HK-2 (cell line): ENCODE measurements at regions not wholly inside any gene's neighbourhood (a gene's known extent, or its start where the extent isn't known, plus 50 kb on each side); places are given as distances from the start of the nearest gene placed in this dataset.
"Not testable (repeated sequence)": the region's sequence is repeated elsewhere in the genome, so short reads cannot be mapped to it uniquely, and the experiment has no call there.

Experiments used
- DNase-seq: peaks from one replicate; pipeline ENCODE4 v3.0.0-alpha.2; 2018; ENCODE audit not compliant: unreplicated experiment

DNA sequence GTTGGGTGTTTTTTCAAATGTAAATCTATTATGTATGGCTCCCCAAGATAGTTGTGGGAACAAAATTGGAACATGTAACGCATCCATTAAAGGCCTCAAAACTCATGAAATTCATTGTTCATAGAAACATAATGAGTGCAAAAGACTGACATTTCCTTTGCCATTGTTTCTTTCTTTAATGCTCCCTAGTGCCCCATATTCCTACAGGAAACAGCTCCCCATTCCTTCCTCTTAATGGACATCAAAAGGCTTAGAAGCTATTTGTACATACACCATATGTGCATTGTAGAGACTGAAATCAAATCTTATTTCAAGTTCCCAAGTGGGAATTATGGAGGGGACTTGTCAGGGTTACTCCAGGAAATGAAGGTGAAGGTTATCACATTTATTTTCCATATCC lies 139.1 kb downstream of the AHR start:
- DNase-seq, result no peak

DNA sequence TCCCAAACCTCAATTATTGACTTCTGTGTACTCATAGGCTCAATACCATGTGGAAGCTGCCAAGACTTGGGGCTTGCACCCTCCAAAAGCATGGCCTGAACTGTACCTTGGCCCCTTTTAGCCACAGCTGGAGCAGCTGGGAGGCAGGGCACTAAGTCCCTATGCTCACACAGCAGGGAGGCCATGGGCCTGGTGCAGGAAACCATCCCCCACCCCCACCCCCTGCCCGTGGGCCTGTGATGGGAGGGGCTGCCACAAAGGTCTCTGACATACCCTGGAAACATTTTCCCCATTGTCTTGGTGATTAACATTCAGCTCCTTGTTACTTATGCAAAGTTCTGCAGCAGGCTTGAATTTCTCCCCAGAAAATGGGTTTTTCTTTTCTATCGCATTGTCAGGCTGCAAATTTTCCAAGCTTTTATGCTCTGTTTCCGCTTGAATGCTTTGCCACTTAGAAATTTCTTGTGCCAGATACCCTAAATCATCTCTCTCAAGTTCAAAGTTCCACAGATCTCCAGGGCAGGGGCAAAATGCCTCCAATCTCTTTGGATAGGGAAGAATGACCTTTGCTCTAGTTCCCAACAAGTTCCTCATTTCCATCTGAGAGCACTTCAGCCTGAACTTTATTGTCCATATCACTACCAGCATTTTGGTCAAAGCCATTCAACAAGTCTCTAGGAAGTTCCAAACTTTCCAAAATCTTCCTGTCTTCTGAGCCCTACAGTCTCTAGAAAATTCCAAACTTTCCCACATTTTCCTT lies 141.8 kb downstream of the AHR start:
- not testable (repeated sequence) for DNase-seq

DNA sequence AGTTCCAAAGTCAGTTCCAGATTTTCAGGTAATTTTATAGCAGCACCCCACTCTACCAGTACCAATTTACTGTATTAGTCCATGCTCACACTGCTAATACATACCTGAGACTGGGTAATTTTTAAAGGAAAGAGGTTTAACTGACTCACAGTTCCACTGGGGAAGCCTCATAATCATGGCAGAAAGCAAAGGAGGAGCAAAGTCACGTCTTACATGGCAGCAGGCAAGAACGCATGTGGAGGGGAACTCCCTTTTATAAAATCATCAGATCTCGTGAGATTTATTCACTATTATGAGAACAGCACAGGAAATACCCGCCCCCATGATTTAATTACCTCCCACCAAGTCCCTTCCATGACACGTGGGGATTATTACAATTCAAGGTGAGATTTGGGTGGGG lies 142.4 kb downstream of the AHR start:
- DNase-seq, result no peak

DNA sequence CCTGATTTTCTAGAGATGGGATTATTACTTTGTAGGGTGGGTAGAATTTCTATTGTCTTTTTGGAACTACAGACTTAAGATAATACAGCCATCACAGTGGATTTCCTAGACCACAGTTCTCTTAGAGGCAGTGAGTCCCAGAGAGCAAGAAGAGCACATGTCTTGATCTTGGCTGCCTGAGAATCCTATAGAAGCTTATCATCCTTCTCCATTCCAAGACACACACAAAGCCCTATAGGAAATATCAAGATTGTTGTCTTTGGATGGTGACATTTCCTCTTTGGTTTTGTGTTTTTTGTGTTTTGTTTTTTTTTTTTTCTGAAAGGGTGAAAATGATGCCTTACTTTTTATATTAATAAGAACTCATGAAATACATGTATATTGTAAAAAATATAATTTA lies 143.1 kb downstream of the AHR start:
- no peak for DNase-seq

DNA sequence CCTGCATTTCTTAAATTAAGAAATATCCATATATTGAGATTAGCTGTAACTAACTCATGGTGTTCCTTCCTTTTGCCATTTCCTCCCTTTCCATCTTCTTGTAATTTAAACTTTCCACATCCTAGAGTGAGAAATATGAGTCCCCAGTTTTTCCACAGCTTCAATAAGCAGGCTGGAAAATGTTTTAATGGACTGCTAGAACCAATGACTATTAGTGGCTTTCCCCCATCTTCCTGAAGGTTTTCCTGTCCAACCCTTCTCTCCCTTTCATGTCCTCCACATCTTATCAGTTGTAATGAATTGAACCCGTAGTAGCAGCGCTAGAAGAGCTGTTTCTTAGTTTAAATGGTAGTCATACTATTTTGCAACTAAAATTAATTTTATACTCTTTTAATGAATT lies 145.7 kb downstream of the AHR start:
- no peak for DNase-seq

DNA sequence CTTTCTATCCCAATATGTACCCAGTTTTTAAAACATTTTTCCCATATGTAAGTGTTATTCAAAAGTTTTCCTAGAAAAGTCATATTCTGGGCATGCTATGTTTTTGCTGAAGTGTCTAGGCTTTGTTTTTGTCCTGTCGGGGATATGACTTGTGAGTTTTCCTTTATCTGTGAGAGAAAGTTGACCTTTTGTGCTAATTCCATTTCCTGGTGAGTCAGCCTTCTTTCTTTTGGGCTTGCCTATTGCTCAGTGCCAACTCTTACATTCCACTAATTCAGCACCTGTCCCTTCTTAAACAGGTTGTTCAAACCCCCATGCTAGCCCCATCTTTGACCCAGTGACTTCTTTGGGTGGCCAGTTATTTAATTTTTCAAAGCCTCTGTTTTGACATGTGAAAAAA lies 146.2 kb downstream of the AHR start:
- no peak for DNase-seq

DNA sequence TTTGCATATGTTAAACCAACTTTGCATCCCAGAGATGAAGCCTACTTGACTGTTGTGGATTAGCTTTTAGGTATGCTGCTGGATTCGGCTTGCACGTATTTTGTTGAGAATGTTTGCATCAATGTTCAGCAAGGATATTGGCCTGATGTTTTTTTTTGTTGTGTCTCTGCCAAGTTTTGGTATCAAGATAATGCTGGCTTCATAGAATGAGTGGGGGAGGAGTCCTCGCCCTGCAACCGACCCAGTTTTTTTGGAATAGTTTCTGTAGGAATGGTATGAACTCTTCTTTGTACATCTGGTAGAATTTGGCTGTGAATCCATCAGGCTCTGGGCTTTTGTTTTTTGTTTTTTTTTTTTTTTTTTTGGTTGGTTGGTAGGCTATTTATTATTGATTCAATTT lies 147.9 kb downstream of the AHR start:
- no peak for DNase-seq

DNA sequence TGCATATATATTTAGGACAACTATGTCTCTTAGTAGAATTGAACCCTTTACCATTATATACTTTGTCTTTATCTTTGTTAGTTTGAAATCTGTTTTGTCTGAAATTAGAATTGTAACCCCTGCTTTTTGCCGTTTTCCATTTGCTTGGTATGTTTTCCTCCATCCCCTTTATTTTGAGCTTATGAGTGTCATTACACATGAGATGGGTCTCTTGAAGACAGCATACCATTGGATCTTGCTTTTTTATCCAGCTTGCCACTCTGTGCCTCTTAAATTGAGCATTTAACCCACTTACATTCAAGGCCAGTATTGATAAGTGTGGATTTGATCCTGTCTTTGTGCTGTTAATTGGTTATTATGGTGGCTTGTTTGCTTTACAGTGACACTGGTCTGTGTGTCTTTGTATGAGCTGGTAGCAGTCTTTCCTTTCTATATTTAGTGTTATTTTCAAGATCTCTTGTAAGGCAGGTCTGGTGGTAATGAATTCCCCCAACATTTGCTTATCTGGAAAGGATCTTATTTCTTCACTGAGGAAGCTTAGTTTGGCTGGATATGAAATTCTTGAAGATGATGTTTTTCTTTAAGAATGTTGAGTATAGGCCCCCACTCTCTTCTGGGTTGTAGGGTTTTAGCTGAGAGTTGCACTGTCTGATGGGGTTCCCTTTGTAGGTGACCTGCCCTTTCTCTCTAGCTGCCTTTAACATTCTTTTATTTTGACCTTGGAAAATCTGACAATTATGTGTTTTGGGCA lies 149.5 kb downstream of the AHR start:
- DNase-seq, result no peak

DNA sequence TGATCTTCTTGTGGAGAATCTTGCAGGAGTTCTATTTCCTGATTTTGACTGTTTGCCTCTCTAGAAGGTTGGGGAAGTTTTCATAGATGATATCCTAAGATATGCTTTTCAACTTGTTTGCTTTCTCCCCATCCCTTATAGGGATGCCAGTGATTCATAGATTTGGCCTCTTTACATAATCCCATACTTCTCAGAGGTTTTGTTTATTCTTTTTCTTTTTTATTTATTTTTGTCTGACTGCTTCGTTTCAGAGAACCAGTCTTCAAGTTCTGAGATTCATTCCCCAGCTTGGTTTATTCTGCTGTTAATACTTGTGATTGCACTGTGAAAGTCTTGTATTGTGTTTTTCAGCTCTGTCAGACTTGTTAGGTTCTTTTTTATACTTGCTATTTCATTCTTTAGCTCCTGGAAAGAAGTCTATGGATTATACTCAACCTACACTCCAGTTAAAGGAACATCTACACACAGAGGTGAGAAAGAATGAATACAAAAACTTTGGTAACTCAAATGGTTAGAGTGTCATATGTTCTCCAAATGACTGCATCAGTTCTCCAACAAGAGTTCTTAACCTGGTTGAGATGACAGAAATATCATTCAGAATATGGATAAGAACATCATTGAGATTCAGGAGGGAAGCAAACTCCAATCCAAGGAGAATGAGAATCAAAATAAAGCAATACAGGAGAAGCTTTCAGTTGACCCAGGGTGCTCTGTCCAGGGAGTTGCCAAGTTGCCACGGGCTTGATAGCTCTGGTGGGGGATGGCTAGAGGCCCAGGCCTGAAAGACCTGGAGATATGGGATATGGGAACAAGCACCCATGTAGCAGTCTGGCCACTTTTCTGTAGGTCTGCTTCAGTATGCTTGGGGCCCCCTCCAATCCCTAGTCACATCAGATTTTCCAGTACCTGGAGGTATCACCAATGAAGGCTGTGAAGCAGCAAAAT lies 150.3 kb downstream of the AHR start:
- DNase-seq, result no peak

DNA sequence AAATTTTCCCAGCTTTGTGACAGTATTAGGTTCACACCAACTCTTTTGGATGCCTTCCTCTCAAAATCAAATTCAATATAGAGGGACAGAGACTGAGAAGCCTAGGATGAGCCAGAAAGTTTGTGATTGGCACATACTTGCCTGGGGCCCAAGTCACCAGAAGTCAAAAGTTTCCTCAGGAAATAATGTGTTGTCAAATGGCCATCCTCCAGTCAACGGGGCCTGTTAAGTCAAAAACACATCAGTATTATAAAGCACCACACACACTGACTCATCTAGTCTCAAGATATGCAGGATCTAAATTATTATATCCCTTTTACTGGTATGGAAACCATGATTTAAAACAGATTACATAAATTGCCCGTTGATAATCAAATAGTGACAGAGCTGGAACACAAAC lies 158.1 kb downstream of the AHR start:
- DNase-seq, result no peak

DNA sequence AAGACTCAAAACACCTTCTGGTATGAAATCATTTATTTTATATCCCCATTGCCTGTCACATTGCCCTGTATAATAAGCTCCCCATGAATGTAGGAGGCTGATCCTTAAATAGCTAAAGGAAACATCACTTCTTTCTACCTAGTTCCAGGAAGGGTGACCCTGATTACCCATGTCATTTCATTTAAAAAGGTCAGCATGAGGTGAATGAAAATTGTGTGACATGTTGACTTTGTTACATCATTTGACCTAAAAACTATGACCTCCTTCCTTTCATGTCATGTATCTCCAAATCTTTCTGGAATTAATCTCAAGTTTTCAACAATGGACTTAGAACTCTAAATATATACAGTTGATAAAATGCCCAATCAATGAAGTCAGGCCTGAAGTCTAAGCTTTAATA lies 161.5 kb downstream of the AHR start:
- DNase-seq, result no peak

DNA sequence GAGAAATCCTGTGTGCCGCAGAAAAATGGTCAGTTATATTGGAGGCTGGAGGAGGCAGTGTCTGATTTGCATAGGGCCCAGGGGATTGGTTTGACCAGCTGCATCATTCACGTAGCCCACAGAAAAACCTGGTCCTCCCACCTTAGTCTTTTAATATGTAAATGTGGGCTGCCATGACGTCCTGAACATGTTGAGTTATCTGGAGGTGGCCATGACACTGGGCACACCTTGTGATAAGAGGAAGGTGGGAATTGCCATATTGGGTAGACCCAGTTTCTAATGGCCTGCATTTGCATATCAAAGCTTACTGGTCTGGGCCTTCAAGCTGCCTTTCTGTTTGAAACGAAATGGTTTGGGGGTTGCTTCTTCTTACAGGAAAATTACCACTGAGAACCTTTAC lies 162.2 kb downstream of the AHR start:
- DNase-seq, result no peak

DNA sequence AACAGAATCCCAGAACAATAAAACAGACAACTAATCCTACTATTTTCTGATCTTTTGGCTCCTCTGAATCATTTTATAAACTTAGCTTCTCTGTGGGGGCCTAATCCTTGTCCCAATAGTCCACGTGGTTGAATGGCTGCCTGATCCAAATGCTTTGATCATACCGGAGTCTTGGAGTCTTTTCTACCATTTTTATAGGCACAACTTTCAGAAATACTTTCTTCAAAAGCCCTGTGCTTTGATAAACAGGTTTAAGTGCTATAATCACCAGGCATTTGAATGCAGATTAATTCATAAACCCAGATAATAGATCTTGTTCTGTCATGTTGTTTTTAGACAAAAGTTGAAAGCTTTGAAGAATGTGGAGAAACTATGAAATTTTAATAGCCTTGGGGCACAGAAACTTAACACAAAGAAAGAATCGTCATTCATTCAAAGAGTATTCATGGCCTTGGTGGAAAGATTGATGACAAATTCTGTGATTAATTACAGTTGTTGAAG lies 163.7 kb downstream of the AHR start:
- DNase-seq, result no peak

DNA sequence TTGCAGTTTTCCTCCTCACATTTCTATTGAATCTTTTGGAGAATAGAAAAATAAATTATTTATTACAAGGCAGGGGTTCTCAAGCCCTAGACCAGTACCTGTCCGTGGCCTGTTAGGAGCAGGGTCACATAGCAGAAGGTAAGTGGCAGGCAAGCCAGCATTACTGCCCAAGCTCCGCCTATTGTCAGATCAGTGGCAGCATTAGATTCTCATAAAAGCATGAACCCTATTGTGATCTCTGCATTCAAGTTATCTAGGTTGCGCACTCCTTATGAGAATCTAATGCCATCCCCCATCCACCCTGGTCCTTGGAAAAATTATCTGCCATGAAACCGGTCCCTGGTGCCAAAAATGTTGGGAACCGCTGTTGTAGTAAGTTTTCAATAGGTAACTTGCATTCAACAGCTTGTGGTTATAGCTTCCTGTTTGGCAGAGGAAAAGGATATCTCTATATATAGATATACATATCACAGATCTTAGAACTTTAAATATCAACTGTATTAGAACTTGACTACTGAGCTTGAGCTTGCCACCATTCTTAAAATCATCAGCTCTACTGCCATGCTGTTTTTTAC lies 165.1 kb downstream of the AHR start:
- DNase-seq, result no peak

DNA sequence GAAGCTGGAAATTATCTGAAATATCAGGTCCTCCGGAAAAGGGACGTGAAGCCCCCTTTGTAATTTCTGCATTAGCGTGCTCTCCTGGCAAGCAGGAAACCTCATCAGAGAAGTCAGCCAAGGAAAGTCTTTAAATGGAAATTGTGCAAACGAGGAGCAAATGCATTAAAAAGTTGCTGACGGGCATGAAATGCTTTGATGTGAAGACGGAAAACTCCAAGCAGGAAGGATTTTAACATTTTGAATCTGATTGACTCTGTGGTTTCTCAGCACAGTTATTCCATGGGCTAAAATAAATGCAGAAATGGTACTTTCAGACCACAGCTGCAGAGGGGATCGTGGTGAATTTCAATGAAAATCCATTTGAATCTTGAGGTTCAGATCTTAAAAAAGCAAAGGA lies 167.8 kb downstream of the AHR start:
- no peak for DNase-seq

DNA sequence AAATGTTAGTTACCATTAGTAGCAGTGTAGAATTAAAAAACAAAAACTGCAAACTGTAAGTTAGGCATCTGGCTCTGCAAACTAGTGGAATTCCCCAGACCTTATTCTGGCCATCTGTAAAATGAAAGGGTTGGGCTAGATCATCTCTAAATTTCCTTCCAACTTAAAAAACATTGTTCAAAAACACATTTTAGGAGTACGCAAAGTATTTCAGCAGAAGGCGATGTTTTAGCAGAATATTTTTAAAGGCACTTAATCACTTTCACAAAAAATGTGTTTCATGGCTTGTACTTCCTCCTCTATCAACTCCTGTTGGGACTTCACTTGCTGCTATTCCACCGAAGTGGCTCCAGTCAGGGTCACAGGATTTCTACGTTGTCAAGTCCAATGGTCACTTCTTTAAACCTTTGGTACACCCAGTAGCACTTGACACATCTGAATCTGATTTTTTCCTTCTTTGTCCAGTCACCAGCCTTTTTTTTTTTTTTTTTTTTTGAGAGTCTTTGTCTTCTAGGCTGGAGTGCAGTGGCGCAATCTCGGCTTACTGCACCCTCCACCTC lies 169.0 kb downstream of the AHR start:
- DNase-seq, result no peak

DNA sequence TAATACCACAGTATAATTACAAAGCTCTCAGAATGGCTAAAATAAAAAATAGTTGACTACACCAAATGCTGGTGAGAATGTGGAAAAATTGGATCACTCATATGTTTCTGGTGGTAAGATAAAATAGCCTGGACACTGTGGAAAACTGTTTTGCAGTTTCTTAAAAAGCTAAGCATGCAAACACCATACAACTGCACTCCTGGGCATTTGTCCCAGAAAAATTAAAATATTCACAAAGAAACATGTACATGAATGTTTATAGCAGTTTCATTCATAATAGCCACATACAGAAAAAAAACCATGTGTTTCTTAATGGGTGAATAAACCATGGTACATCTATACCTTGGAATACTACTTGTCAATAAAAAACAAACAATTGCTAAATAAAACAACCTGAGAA lies 172.9 kb downstream of the AHR start:
- DNase-seq, result no peak

DNA sequence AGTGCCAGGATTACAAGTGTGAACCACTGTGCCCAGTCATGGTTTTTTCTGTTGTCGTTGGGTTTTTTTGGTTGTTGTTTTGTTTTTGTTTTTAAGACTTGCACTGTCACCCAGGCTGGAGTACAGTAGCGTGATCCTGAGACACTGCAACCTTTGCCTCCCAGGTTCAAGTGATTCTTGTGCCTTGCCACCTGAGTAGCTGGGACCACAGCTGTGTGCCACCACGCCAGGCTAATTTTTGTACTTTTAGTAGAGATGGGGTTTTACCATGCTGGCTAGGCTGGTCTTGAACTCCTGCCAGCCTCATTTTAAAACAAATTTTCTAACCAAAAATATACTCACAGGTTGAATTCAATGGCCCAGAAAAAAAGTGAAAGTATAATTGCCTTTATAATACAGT lies 174.1 kb downstream of the AHR start:
- DNase-seq, result no peak

DNA sequence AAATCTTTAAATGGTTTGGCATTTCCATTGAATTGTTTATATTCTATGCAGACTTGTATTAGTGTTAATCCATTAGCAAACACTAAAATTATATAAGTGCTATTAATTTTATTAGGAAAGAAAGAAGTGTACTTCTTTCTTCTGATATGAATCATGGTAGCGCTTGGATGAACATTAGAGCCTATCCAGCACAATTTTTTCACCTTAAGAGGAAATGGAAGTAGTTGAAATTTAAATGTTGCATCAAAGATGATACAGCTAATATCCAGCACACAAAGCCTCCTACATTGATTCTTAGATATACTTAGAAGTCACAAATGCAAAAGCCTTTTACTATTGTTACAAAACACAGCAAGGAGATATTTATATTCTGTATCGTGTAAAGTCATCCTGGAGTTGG lies 174.5 kb downstream of the AHR start:
- no peak for DNase-seq

DNA sequence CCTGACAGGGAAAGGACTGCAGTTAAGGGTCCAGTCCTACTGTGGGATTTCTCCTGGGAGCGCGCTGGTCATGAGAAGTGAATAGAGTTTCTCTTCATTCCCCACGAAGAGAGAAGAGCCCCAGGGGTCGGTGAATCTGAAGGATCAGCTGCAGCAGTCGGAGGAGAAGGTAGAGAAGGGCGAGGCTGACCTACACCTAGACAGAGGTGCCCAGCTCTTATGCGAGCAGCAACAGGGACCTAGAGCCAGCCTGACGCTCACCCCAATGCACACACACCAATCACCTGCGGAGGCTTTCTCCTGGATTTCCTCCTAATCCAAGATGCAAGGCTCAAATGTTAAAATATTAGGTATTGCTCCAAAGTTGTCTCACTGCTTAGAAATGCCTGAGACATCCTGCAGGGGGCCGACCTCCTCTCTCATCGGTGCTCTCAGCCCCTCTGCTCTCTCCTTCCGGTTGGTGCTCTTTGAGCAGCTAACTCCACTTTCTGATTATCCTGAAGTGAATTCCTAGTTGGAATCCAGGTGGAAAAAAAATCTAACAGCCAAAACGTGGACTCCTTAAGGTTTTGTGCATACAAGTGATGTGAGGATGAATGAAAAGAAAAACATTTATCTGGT lies 176.4 kb downstream of the AHR start:
- DNase-seq, result no peak

DNA sequence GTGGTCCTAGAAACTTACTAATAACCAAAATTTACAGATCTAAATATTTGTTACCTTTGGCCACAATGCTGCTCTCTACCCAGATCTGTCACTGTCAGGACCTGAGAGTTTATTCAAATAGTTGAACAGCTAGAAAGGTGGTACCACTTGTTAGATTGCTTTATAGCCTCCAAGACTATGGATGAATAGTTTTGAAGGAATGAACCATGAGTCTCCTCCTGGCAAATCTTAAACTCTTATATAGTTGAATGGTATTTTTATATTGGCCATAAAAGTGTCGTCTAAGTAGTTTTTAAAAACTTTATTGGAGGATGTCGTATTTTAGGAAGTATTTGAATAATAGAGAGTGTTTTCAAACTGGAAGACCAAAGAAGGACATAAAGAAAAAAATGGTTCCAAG lies 178.7 kb downstream of the AHR start:
- no peak for DNase-seq
